Liver (tissue), 8 donors: ENCODE measurements at regions not wholly inside any gene's neighbourhood (a gene's known extent, or its start where the extent isn't known, plus 50 kb on each side); places are given as distances from the start of the nearest gene placed in this dataset.

ENCODE experiments used
- DNase-seq: peaks from one replicate; pipeline ENCODE4 v3.0.0-alpha.2; 2017; ENCODE audit warnings: low spot score
- H3K27ac ChIP-seq, 2 donors: one replicate each; pipeline ENCODE4 v1.7.0; 2013; ENCODE audit warnings: inconsistent platforms in 2 of 2, low read length in 2 of 2, control low read depth in 1 of 2, low read depth in 1 of 2, mild to moderate bottlenecking in 1 of 2
- H3K27me3 ChIP-seq, 4 donors: one replicate each; pipeline versions ENCODE4 v1.6.1 to v1.7.0; 2013; ENCODE audit warnings: low read length in 3 of 4, inconsistent platforms in 1 of 4, mild to moderate bottlenecking in 1 of 4, moderate library complexity in 1 of 4; ENCODE audit not compliant: control insufficient read depth in 4 of 4, insufficient read depth in 4 of 4
- H3K36me3 ChIP-seq, 4 donors: one replicate each; pipeline versions ENCODE4 v1.6.1 to v1.7.0; 2013; ENCODE audit warnings: low read length in 3 of 4, mild to moderate bottlenecking in 3 of 4, low read depth in 1 of 4, moderate library complexity in 1 of 4; ENCODE audit not compliant: control insufficient read depth in 4 of 4, insufficient read depth in 3 of 4
- H3K4me1 ChIP-seq, 4 donors: one replicate each; pipeline versions ENCODE4 v1.6.1 to v1.7.0; 2013; ENCODE audit warnings: low read length in 3 of 4, mild to moderate bottlenecking in 3 of 4, moderate library complexity in 1 of 4; ENCODE audit not compliant: control insufficient read depth in 4 of 4, insufficient read depth in 4 of 4
- H3K4me3 ChIP-seq, 3 donors: one replicate each; pipeline versions ENCODE4 v1.6.1 to v1.7.0; 2013; ENCODE audit warnings: low read length in 3 of 3, control low read depth in 1 of 3, low read depth in 1 of 3, mild to moderate bottlenecking in 1 of 3
- H3K9ac ChIP-seq, 2 donors: one replicate each; pipeline ENCODE4 v1.7.0; 2013; ENCODE audit warnings: low read length in 2 of 2, mild to moderate bottlenecking in 2 of 2, moderate library complexity in 2 of 2, control low read depth in 1 of 2, low read depth in 1 of 2
- H3K9me3 ChIP-seq, 4 donors: one replicate each; pipeline versions ENCODE4 v1.6.1 to v1.7.0; 2013; ENCODE audit warnings: low read length in 3 of 4; ENCODE audit not compliant: control insufficient read depth in 4 of 4
- ATF3 ChIP-seq: IDR thresholded peaks from 2 replicates; pipeline ENCODE4 v1.6.1; 2016; ENCODE audit warnings: antibody characterized with exemption
- CTCF ChIP-seq: fragments of 150-350 bp; IDR thresholded peaks from 2 replicates; pipeline ENCODE4 v1.5.1; 2017; ENCODE audit warnings: improper control_type of control experiment, low read depth, low read length; ENCODE audit not compliant: missing input control
- EGR1 ChIP-seq, 2 donors: IDR thresholded peaks; 2 replicates each; pipeline ENCODE4 v1.6.1; 2016 to 2018; ENCODE audit warnings: antibody characterized with exemption in 2 of 2, low read depth in 2 of 2
- FOXA1 ChIP-seq: IDR thresholded peaks from 2 replicates; pipeline ENCODE4 v1.6.1; 2016; ENCODE audit warnings: antibody characterized with exemption
- FOXA2 ChIP-seq: IDR thresholded peaks from 2 replicates; pipeline ENCODE4 v1.6.1; 2016; ENCODE audit warnings: antibody characterized with exemption
- GABPA ChIP-seq, 2 donors: IDR thresholded peaks in 1 of 2; conservative IDR thresholded peaks in 1 of 2; 2 replicates each; pipeline ENCODE4 v1.6.1; 2016; ENCODE audit warnings: antibody characterized with exemption in 2 of 2, mild to moderate bottlenecking in 1 of 2, moderate library complexity in 1 of 2
- HNF4A ChIP-seq, 2 donors: conservative IDR thresholded peaks; 2 replicates each; pipeline ENCODE4 v1.6.1; 2016; ENCODE audit warnings: antibody characterized with exemption in 2 of 2, mild to moderate bottlenecking in 2 of 2
- JUND ChIP-seq, 2 donors: IDR thresholded peaks; 2 replicates each; pipeline ENCODE4 v1.6.1; 2016; ENCODE audit warnings: antibody characterized with exemption in 2 of 2
- MAX ChIP-seq: IDR thresholded peaks from 2 replicates; pipeline ENCODE4 v1.6.1; 2016; ENCODE audit warnings: antibody characterized with exemption
- NR2F2 ChIP-seq: IDR thresholded peaks from 2 replicates; pipeline ENCODE4 v1.6.1; 2016; ENCODE audit warnings: antibody characterized with exemption
- RAD21 ChIP-seq, 2 donors: IDR thresholded peaks; 2 replicates each; pipeline ENCODE4 v1.6.1; 2016; ENCODE audit warnings: antibody characterized with exemption in 2 of 2, mild to moderate bottlenecking in 2 of 2
- REST ChIP-seq: IDR thresholded peaks from 2 replicates; pipeline ENCODE4 v1.6.1; 2016; ENCODE audit warnings: antibody characterized with exemption, mild to moderate bottlenecking
- RXRA ChIP-seq, 2 donors: IDR thresholded peaks; 2 replicates each; pipeline ENCODE4 v1.6.1; 2017 to 2018; ENCODE audit warnings: antibody characterized with exemption in 2 of 2, mild to moderate bottlenecking in 1 of 2
- SP1 ChIP-seq: IDR thresholded peaks from 2 replicates; pipeline ENCODE4 v1.6.1; 2018; ENCODE audit warnings: antibody characterized with exemption, mild to moderate bottlenecking
- TAF1 ChIP-seq: conservative IDR thresholded peaks from 2 replicates; pipeline ENCODE4 v1.6.1; 2016; ENCODE audit warnings: antibody characterized with exemption, mild to moderate bottlenecking
- ZBTB33 ChIP-seq: IDR thresholded peaks from 2 replicates; pipeline ENCODE4 v1.6.1; 2016; ENCODE audit warnings: antibody characterized with exemption
- WGBS: extraction: QIAGEN DNeasy Blood & Tissue Kit; methylation state at CpG from one replicate; pipeline ENCODE4 v1.1.7; 2013; 5-methylcytosine and 5-hydroxymethylcytosine counted together
- donor health status: healthy.
- donor health status: healthy.
- donor health status: healthy.
- donor health status: healthy.
- donor health status: healthy.

GRCh38 chr5:92050970-92051369, 667.9 kb upstream of the ARRDC3 start:
- Histone ChIP-seq H3K9me3 (no peaks in the 10 kb centered on the region), H3K27me3 (no peaks in the 10 kb centered on the region), H3K36me3 (no peaks in the 10 kb centered on the region), H3K4me3 (no peak overlapping the region), H3K27ac (no peak overlapping the region), H3K4me1 (no peaks in the 10 kb centered on the region), H3K9ac (no peak overlapping the region)
- no peak for TF ChIP-seq FOXA2
- TF ChIP-seq HNF4A (conservative IDR thresholded peaks at IDR 0.05), result no peak
- no peak for TF ChIP-seq RAD21 (IDR thresholded peaks at IDR 0.05)
- WGBS, result 80% methylated on average over 2 of the region's 2 CpGs
- no peak for DNase-seq

- TF ChIP-seq RAD21 (IDR thresholded peaks at IDR 0.05) (no peak), EGR1 (IDR thresholded peaks at IDR 0.05; ENCODE audit: low read depth in 2 of 2) (no peak), NR2F2 (no peak), TAF1 (no peak), SP1 (no peak), REST (no peak), ZBTB33 (no peak), MAX (no peak), GABPA (IDR thresholded peaks at IDR 0.05 in 1 of 2, conservative IDR thresholded peaks at IDR 0.05 in 1 of 2) (no peak), FOXA1 (no peak), ATF3 (no peak), JUND (IDR thresholded peaks at IDR 0.05) (no peak), RXRA (IDR thresholded peaks at IDR 0.05) (no peak), CTCF (no peak)
Observed at GRCh38 chr5:92041911-92042660, 659.0 kb upstream of the ARRDC3 start.

More at GRCh38 chr5:92041911-92042660, 659.0 kb upstream of the ARRDC3 start:
- H3K4me1 ChIP-seq, result no peaks in the 10 kb centered on the region
- no peak overlapping the region for H3K9ac ChIP-seq
- no peak overlapping the region for H3K4me3 ChIP-seq
- H3K9me3 ChIP-seq, result no peaks in the 10 kb centered on the region
- WGBS, result 60% methylated on average over 4 of the region's 4 CpGs
- DNase-seq, result no peak
- H3K27ac ChIP-seq, result no peak overlapping the region
- H3K36me3 ChIP-seq, result no peaks in the 10 kb centered on the region
- no peaks in the 10 kb centered on the region for H3K27me3 ChIP-seq
